HG02798 (cell line): ENCODE measurements at regions not wholly inside any gene's neighbourhood (a gene's known extent, or its start where the extent isn't known, plus 50 kb on each side); places are given as distances from the start of the nearest gene placed in this dataset.
"Not testable (repeated sequence)": the region's sequence is repeated elsewhere in the genome, so short reads cannot be mapped to it uniquely, and the experiment has no call there.

Experiments
- ATAC-seq: cut with Tn5 transposase; IDR thresholded peaks from one replicate; pipeline ENCODE4 v1.9.1; 2021; ENCODE audit warnings: mild to moderate bottlenecking; ENCODE audit not compliant: unreplicated experiment, poor library complexity

- ATAC-seq, result not testable (repeated sequence)
Measured at GRCh38 chr5:34096033-34096432, 53.0 kb upstream of the C1QTNF3 start.

- not testable (repeated sequence) for ATAC-seq
Measured at GRCh38 chr5:34099891-34100290, 56.9 kb upstream of the C1QTNF3 start.

DNA sequence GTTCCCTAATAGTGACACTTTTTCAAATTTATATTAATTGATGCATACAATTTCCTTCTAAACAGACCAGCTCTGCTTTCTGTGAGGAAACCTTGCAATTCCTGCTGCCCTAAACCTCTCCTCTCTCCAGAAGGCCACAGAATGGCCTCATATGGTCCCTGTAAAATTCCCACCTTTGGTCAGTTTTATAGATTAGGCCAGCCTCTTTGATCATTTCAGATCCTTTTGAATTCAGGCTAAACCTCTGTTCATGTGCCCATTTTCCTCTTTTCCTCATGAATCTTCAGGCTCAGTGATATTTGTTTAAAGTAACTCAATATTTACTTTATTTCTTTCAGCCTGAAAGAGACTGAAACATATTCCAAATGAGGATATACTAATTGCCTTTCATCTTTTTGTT is 58.6 kb upstream of the C1QTNF3 start:
- ATAC-seq, result not testable (repeated sequence)

- not testable (repeated sequence) for ATAC-seq
Measured at GRCh38 chr5:34108897-34109296, 65.9 kb upstream of the C1QTNF3 start.

DNA sequence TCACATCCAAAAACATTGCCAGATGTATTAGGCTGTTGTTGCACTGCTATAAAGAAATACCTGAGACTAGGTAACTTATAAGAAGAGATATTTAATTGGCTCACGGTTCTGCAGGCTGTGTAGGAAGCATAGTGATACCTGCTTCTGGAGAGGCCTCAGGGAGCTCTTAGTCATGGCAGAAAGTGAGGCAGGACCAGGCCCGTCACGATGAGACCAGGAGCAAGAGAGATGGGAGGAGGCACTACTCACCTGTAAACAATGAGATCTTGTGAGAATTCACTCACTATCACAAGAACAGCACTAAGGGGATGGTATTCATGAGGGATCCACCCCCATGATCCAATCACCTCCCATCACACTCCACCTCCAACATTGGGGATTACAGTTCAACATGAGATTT is 81.3 kb upstream of the C1QTNF3 start:
- ATAC-seq, result not testable (repeated sequence)

GRCh38 chr5:34125354-34125753 is 82.3 kb upstream of the C1QTNF3 start:
- peak; percentile 95 for ATAC-seq

DNA sequence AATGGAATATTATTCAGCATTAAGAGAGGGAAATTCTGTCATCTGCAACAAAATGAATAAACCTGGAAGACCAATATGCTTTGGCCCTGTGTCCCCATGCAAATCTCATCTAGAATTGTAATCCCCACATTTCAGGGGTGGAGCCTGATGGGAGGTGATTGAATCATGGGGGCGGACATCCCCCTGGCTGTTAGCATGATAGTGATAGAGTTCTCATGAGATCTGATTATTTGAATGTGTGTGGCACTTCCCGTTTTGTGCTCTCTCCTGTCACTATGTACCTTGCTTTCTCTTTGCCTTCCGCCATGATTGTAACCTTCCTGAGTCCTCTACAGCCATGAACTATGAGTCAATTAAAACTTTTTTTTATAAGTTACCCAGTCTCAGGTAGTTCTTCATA is 83.7 kb upstream of the C1QTNF3 start:
- ATAC-seq, result not testable (repeated sequence)

DNA sequence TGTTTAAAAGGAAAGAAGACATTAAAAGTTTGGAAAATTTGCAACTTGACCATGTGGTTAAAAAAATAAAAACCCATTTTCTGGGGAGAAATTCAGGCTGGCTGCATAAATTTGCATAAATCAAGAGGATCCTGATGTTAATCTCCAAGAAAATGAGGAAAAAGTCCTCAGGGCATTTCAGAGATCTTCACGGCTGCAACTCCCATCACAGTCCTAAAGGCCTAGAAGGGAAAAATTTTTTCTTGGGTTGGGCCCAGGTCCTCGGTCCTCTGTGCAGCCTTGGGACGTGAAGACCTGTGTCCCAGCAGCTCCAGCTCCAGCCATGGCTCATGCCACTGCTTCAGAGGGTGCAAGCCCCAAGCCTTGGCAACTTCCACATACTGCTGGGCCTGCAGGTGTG is 84.8 kb upstream of the C1QTNF3 start:
- ATAC-seq, result not testable (repeated sequence)

DNA sequence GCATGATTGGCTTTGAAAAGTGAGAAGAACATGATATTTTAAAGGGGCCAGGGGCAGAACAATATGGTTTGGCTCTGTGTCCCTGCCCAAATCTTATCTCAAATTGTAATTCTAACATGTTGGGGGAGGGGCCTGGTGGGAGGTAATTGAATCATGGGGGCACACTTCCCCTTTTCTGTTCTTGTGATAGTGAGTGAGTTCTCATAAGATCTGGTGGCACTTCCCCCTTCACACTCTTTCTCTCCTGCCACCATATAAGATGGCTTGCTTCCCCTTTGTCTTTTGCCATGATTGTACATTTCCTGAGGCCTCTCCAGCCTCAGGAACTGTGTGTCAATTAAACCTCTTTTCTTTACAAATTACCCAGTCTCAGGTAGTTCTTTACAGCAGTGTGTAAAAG is 85.9 kb upstream of the C1QTNF3 start:
- not testable (repeated sequence) for ATAC-seq

GRCh38 chr5:34154988-34155387 is 112.0 kb upstream of the C1QTNF3 start:
- ATAC-seq, result not testable (repeated sequence)

- not testable (repeated sequence) for ATAC-seq
Measured at GRCh38 chr5:34156703-34157414, 113.8 kb upstream of the C1QTNF3 start.

DNA sequence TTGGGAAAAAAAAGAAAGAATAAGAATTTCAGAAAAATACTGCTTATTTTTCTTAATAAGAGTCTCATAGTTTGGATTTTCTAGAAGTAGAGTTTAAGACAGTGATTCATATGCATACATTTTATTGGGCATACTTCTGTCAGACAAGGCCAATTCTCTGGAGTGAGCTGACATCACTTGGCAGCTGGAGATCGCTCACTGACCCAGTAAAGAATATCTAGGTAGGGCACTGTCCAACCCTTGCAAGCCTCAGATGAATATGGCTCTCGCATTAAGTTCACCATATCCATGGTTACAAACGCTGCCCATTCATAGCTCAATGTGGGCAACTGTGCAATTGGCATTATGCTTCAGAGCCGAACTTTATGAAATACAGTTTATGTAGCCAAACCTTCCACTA is 117.9 kb upstream of the C1QTNF3 start:
- not testable (repeated sequence) for ATAC-seq

- ATAC-seq, result not testable (repeated sequence)
Measured at GRCh38 chr5:34171398-34171797, 128.4 kb upstream of the C1QTNF3 start.

DNA sequence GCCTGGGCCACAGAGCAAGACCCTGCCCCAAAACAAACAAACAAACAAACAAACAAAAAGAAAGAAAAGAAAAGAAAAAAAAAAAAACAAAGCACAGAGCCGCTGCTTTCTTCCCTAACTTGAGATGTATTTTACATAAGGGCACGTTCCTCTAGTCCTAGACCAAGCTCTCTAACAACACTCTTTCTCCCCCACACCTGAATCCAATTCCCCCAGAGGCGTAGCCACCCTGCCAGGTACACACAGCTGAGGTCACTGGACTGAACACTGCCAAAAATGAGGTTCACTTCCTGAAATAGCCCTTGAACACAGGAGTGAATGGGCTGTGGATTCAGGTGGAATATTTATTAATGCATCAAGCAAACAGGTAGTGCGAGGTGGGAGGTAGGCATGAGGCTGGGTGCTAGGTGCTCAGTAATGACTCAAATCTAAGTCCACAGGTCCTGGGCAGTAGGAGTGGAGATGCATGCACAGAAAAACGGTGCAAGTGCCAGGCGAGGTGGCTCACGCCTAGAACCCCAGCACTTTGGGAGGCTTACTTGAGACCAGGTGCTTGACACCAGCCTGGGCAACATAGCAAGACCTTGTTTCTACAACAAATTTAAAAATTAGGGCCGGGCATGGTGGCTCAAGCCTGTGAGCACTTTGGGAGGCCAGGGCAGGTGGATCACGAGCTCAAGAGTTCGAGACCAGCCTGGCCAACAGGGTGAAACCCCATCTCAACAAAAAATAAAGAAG is 136.6 kb upstream of the C1QTNF3 start:
- not testable (repeated sequence) for ATAC-seq

- not testable (repeated sequence) for ATAC-seq
Measured at GRCh38 chr5:34180225-34180624, 137.2 kb upstream of the C1QTNF3 start.

- ATAC-seq, result not testable (repeated sequence)
Measured at GRCh38 chr5:34180940-34181614, 138.1 kb upstream of the C1QTNF3 start.

DNA sequence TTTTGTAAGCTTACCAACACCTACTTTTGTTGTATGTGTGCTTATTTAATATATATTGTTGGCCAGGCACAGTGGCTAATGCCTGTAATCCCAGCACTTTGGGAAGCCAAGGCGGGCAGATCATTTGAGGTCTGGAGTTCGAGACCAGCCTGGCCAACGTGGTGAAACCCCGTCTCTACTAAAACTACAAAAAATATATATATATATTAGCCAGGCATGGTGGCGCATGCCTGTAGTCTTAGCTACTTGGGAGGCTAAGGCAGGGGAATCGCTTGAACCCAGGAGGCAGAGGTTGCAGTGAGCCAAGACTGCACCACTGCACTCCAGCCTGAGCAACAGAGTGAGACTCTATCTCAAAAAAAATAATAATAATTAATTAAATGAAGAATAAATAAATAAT is 142.0 kb upstream of the C1QTNF3 start:
- not testable (repeated sequence) for ATAC-seq

DNA sequence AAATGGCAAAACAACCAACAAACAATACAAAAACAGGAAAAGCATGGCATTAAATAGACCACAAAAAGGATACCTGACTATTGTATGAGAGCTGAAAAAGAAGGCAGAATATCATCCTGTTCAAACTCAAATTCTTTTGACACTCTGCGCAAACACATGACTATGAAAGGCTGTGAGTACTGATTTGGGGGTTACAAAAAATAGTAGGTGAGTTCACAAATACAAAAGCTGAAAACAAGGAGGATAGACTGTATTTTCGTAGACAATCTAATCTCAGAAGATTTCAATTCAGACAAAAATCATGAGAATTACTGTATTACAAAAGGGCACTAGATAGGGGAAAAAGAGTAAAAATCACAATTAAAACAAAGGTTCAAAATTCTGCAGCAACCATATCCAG is 142.6 kb upstream of the C1QTNF3 start:
- not testable (repeated sequence) for ATAC-seq

GRCh38 chr5:34186108-34186507 is 143.1 kb upstream of the C1QTNF3 start:
- not testable (repeated sequence) for ATAC-seq

DNA sequence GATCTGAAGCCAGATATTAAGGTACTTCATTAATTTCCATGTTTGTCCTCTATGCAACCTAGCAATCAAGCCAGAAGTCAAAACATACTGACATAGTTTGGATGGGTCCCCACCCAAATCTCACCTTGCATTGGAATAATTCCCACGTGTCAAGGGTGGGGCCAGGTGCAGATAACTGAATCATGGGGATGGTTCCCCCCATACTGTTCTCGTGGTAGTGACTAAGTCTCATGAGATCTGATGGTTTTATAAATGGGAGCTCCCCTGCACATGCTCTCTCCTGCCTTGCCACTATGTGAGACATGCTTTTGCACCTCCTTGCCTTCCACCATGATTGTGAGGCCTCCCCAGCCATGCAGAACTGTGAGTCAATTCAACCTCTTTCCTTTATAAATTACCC is 143.9 kb upstream of the C1QTNF3 start:
- not testable (repeated sequence) for ATAC-seq

DNA sequence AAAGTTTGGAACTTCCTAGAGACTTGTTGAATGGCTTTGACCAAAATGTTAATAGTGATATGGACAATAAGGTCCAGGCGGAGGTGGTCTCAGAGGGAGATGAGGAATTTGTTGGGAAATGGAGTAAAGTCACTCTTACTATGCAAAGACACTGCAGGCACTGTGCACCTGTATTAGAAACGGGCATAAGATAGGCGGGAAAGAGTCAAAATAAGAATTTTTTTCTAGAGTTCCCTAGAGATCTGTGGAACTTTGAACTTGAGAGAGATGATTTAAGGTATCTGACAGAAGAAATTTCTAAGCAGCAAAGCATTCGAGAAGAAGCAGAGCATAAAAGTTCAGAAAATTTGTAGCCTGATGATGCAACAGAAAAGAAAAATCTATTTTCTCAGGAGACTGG is 144.4 kb upstream of the C1QTNF3 start:
- not testable (repeated sequence) for ATAC-seq
